Neural crest cell (in vitro differentiated cells): ENCODE measurements at regions not wholly inside any gene's neighbourhood (a gene's known extent, or its start where the extent isn't known, plus 50 kb on each side); places are given as distances from the start of the nearest gene placed in this dataset.

ENCODE experiments used
- DNase-seq: peaks from one replicate; pipeline ENCODE4 v3.0.0; 2021; ENCODE audit warnings: low read depth, mixed read lengths, low spot score
- H3K27ac Mint-ChIP-seq: one replicate; pipeline ENCODE4 v1.8.0; 2021; ENCODE audit warnings: mild to moderate bottlenecking, mixed read lengths; ENCODE audit not compliant: unreplicated experiment
- H3K27me3 Mint-ChIP-seq: 2 replicates; pipeline ENCODE4 v1.8.0; 2021; ENCODE audit warnings: low read depth, mild to moderate bottlenecking, mixed read lengths
- H3K36me3 Mint-ChIP-seq: 2 replicates; pipeline ENCODE4 v1.8.0; 2021; ENCODE audit warnings: low read depth, mild to moderate bottlenecking, mixed read lengths
- H3K4me1 Mint-ChIP-seq: 2 replicates; pipeline ENCODE4 v1.8.0; 2021; ENCODE audit warnings: mixed read lengths
- H3K4me3 Mint-ChIP-seq: one replicate; pipeline ENCODE4 v1.8.0; 2021; ENCODE audit warnings: mild to moderate bottlenecking, mixed read lengths
- H3K9me3 Mint-ChIP-seq: 2 replicates; pipeline ENCODE4 v1.8.0; 2021; ENCODE audit warnings: mixed read lengths
- TF ChIP-seq, protein P1 (sequence below): fragments of 200-600 bp; sonication (generic); conservative IDR thresholded peaks from 2 replicates; pipeline ENCODE4 v1.5.0; 2021; ENCODE audit warnings: antibody characterized with exemption, mild to moderate bottlenecking

DNA sequence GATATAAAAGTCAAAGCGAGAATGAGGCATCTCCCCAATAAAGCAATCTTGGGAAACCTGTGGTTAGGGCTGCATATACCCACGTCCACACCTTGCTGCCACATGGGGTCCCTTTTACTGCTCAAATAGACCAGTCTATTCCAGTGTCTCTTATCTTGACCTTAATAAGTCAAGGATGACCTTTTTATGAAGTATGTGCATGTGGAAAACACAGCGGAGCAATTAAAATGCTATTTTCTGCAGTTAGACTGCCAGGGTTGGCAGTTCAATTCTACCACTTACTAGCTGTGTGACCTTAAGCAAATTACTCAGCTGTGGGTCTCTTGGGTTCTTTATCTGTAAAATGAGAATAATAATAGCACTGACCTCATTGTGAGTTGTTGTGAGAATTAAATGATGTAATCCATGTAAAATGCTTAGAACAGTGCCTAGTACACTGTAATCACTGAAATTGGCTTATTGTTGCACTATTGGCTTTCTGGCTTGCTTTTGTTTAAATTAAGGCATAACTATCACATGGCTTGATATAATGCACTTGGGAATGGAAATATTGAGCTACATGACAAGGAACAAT lies 67.8 kb upstream of the HSPB3 start:
- Mint-ChIP-seq H3K27ac (no peak overlapping the region), H3K36me3 (no peaks in the 10 kb centered on the region), H3K4me3 (no peak overlapping the region), H3K9me3 (no peaks in the 10 kb centered on the region), H3K27me3 (no peaks in the 10 kb centered on the region), H3K4me1 (peaks cover 20% of the 10 kb centered on the region)
- DNase-seq: no peak
- TF ChIP-seq, protein P1, sequence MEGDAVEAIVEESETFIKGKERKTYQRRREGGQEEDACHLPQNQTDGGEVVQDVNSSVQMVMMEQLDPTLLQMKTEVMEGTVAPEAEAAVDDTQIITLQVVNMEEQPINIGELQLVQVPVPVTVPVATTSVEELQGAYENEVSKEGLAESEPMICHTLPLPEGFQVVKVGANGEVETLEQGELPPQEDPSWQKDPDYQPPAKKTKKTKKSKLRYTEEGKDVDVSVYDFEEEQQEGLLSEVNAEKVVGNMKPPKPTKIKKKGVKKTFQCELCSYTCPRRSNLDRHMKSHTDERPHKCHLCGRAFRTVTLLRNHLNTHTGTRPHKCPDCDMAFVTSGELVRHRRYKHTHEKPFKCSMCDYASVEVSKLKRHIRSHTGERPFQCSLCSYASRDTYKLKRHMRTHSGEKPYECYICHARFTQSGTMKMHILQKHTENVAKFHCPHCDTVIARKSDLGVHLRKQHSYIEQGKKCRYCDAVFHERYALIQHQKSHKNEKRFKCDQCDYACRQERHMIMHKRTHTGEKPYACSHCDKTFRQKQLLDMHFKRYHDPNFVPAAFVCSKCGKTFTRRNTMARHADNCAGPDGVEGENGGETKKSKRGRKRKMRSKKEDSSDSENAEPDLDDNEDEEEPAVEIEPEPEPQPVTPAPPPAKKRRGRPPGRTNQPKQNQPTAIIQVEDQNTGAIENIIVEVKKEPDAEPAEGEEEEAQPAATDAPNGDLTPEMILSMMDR: no peak

DNA sequence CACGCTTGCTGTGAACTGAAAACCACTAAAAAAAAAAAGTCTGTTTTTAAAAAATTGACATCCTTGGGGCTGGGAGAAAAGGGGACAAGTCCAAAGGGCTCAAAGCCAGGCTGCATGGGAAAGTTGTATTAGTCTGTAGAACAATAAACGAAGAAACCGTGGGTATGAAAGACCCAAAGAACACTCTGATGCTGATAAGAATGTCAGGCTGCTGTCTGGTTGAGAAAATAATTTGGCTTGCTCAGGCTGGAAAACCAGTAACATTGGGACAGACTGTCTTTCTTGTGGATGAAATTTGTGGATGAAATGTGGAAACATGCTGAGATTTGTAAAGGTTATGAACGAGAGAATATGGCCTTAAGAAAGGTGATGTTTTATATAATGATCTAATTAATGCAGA lies 68.5 kb upstream of the HSPB3 start:
- Mint-ChIP-seq H3K27me3 (no peaks in the 10 kb centered on the region), H3K4me3 (no peak overlapping the region), H3K27ac (no peak overlapping the region), H3K4me1 (peaks cover 20% of the 10 kb centered on the region), H3K9me3 (no peaks in the 10 kb centered on the region), H3K36me3 (no peaks in the 10 kb centered on the region)
- TF ChIP-seq, protein P1: no peak
- DNase-seq: no peak

GRCh38 chr5:54385994-54386393 lies 69.5 kb upstream of the HSPB3 start:
- Mint-ChIP-seq H3K4me3 (no peak overlapping the region), H3K27ac (no peak overlapping the region), H3K9me3 (no peaks in the 10 kb centered on the region), H3K4me1 (peaks cover 20% of the 10 kb centered on the region), H3K27me3 (no peaks in the 10 kb centered on the region), H3K36me3 (no peaks in the 10 kb centered on the region)
- no peak for DNase-seq
- TF ChIP-seq, protein P1: no peak

- Mint-ChIP-seq H3K27me3 (no peaks in the 10 kb centered on the region), H3K27ac (no peak overlapping the region), H3K36me3 (no peaks in the 10 kb centered on the region), H3K4me1 (peaks cover 20% of the 10 kb centered on the region), H3K4me3 (no peak overlapping the region), H3K9me3 (peaks cover 5% of the 10 kb centered on the region)
- TF ChIP-seq, protein P1: no peak
- no peak for DNase-seq
These were observed 71.1 kb upstream of the HSPB3 start for GRCh38 chr5:54384356-54384933.

DNA sequence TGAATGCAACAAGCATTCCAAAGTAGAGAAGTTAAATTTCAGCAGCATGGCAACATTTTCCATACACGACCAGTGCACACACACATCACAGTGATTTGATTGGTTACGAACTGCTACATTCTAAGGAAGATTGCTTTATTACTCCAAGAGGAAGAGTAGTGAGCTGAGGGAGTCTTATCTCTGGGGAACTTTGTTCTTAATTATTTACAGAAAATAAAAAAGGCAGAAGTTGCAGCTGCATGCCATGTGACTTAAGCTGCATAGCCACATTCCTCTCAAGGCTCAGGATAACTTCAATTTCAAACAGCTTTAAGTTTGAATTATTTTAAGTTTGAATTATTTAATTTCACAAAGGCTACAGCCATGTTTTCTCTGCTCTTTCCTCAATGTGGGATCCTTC lies 71.6 kb upstream of the HSPB3 start:
- H3K4me3 Mint-ChIP-seq: no peak overlapping the region
- no peak for DNase-seq
- no peaks in the 10 kb centered on the region for H3K36me3 Mint-ChIP-seq
- H3K27me3 Mint-ChIP-seq: no peaks in the 10 kb centered on the region
- no peak overlapping the region for H3K27ac Mint-ChIP-seq
- TF ChIP-seq, protein P1: no peak
- H3K4me1 Mint-ChIP-seq: peaks cover 20% of the 10 kb centered on the region
- H3K9me3 Mint-ChIP-seq: peaks cover 5% of the 10 kb centered on the region
